ENCODE measurements at regions not wholly inside any gene's neighbourhood (a gene's known extent, or its start where the extent isn't known, plus 50 kb on each side); places are given as distances from the start of the nearest gene placed in this dataset.
"Not testable (repeated sequence)": the region's sequence is repeated elsewhere in the genome, so short reads cannot be mapped to it uniquely, and the experiment has no call there.

DNA sequence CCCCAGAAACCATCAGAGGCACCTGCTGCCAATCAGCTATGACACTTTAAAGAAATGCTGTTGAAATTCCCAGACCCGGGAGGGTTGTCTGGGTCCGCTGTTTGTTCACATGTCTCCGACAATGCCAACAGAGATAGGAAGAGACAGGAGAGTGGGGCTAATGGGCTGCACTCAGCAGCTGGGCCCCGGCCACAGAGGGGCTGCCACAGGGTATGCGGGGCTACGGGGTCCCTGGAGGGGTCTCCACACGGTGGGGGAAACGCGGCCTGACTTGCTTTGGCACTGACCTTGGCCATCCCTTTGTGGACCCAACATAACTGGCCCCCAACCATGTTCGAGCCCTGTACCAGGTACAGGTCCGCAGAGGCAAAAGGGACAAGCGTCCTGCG lies 121.0 kb upstream of the PPP1R26 start:
- no peak for DNase-seq (ENCODE audit: low read depth)

DNA sequence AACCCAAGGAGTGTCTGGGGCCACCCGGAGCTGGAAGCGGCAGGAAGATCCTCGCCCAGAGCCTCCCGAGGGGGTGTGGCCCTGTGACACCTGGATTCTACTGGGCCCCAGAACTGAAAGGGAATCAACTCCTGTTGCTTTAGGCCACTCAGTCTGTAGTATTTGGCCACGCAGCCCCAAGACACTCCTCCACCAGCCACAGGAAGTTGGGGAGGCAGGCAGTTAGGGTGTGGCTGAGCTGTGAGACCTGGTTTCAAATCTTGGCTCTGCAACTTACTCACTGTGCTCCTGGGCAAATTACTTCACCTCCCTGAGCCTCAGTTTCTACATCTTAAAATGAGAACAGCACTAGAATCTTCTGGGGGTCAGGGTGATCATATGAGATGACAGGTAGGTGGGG lies 119.8 kb upstream of the PPP1R26 start:
- DNase-seq (ENCODE audit: low read depth) = no peak

DNA sequence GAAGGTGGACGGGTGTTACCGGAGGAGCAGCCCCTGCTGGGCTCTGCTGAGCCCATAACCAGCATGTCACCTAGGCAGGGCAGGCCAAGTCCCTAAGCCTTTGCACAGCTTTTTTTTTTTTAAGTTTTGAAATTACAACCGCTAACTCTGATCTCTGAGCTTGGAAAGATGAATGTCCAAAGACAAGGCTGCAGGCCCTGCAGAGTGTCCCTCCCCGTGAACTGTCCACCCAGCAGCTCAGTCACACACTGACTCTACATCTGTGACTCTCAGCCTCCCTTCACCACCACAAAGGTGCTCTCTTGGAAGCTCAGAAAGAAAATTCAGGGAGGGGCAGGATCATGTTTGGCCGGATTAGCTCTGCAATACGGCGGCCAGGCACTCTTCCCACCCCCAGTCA lies 119.0 kb upstream of the PPP1R26 start:
- no peak for DNase-seq (ENCODE audit: low read depth)

DNA sequence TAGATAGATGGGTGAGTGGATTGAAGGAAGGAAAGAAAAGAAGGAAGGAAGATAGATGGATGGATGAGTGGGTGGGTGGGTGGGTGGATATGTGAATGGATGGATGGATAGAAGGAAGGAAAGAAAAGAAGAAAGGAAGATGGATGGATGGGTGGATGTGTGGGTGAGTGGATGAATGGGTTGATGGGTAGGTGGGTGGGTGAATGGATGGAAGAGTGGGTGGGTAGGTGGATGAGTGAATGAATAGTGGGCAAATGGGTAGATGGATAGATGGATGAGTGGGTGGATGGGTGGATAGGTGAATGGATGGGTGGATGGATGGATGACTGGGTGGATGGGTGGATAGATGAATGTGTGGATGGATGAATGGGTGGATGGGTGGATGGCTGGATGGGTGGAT lies 117.9 kb upstream of the PPP1R26 start:
- DNase-seq (ENCODE audit: low read depth) = not testable (repeated sequence)

DNA sequence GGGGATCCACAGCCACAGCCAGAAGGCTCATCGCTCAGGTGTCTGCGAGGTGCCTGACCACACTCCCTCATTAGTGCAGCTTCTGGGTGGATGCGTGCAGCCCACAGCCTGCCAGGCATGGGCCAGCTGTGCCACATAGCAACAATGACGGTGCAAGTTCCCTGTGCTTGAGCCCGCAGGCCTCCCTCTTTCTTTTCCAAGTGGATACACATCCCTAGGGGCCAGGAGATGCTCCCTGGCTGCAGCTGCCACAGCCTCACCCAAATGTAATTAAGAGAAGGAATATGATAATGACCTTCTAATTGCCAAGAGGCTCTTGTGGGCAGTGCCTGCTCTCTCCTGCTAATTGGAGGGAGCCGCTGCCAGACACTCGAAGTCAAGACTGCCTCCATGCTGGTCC lies 116.0 kb upstream of the PPP1R26 start:
- DNase-seq (ENCODE audit: low read depth) = no peak

DNA sequence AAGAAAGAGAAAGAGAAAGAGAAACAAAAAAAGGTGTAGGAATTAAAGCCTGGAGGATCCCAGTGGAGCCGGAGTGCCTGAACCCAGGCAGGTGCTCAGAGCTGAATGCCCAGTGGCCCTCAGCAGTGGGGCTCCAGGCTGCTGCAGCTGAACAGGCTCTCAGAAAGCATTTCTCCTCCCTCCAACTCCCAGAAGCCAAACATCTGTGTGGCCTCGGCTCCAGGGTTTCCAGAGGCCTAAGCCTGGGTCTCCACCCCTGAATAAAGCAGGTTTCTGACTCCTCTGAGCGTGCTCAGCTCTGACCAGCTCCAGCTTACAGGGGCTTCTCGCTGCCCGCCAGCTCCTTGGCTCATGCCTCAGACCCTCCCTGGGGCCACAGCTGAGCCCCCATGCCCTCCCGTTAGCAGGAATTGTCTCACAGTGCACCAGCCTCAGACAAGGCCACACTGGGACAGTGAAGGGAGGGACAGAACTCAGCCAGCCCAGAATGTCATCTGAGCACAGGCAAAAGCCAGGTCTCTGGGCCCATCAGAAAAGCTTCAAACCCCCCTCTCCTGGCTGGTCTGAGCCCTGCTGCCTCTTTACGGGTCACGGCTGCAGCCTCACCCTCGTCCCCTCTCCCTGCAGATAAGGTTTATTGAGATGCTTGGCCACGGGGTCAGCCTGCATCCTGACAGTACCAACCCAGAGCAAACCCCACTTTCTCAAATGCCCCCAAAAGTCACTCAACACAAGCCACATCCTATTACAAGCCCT lies 114.4 kb upstream of the PPP1R26 start:
- DNase-seq (ENCODE audit: low read depth) = no peak

DNA sequence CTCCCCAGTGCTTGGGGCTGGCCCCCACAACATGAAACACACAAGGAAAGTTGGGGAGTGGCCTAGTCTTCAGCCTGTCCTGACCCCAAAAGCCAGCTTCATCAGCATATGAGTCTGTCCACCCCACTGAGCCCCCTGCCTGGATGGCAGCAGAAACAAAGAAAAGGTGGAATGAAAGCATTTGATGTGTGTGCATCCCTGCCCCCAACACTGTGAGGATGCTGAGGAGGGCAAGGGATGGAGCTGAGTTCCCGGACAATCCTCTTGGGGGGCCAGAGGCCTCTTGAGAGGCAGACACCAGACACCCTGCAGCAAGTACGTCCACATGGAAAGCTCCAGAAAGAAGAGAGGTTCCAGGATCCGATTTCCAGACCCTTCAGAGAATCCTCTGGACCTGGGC lies 113.5 kb upstream of the PPP1R26 start:
- no peak for DNase-seq (ENCODE audit: low read depth)

DNA sequence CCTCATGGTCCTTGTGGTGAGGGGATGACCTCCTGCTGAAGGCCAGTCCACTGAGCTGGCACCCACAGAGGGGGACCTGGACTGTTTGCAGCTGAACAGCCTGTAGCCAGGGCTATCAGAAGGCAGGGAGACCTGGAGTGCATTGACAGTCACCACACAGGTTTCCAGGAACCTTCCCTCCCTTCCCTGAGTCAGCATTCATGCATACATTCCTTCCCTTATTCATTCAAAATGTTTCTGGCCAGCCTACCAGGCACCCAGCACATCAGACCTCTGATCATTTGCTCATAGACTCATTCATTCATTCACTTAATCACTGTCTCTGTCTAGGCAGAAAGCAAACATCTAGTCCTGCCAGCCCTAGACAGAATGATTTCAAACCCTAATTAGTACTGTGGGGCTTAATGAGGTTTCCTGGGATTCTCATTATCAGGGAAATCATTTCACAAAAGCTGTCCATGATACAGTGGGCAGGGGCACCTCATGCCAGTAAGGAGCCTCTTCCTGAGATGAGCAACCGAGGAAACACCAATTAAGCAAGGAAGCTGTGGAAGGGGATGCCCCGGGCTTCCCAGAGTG lies 110.1 kb upstream of the PPP1R26 start:
- no peak for DNase-seq (ENCODE audit: low read depth)

DNA sequence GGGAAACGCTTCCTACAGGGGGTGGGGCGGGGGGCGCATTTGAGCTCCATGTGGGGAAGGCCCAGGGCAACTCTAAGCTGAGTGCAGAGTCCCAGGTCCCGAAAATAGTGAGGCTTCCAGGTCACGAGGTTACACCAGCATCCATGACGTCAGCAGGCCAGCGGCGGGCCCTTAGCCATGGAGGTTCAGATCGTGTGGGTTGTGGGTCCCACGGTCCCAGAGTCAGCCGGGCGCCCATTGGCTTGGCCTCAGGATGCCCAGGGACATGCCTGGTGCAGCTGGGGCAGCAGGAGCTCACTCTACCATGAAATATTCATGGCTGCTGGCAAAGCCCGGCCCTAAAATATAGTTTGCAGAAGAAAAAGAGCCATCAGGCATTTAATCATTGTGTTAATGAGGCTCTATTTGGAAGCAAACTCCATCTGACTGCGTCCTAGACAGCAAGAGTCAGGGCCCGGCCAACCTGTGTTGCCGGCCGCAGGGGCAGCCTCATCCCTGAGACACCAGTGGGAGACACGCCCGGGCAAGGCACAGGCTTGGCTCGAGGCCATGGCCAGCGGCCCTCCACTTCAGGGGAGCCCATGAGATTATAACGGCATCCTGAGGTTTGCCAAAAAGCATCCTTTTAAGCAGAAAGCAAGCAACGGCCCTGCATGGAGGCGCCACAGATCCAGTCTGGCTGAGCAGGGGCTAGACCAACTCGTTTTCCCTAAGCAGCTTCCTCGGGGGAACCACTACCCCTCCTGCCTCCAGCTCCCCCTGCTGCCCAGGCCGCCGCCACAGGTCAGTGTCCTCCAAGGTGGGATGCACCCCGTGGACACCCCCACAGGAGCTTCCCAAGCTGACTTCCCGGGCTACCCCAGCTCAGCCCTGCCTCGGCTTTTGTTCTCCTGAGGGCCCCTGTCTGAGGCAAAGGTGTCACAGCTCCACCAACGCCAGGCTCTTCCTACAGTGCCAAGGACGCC lies 108.9 kb upstream of the PPP1R26 start:
- DNase-seq (ENCODE audit: low read depth) = no peak

DNA sequence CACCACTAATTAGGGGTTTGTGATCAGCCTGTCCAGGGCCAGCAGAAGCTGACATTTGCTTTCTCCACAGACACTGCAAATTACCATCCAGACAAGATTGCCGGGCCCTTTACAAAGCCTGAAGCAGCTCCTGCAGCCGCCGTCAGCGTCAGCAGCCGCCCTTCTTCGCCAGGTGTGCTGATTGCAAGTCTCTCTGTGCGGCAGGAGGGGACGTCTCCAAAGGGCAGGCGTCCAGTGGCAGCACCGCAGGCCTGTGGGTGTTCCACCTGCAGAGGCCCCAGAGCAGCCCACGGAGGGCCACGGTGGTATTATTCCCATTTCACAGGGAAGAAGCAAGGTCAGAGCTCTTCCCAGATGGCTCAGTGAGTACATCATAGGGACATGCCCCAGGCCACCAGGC lies 108.0 kb upstream of the PPP1R26 start:
- no peak for DNase-seq (ENCODE audit: low read depth)

DNA sequence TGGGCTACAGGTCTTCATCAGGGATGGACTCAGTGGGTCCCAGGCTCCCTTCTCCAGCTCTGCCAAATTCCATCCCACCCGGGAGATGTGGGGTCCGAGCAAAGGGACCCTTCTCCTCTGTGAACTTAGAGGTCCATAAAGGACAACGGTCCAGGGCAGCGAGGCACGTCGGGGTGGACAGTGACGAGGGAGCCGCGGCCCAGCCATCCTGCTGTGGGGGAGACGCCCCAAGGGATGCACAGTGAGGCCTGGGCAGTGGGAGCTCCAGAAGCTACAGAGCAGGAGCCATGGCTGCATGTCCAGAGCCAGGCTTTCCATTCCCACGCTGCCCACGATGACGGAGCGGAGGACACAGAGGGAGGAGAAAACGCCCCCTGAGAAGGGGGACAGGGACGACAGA lies 107.5 kb upstream of the PPP1R26 start:
- DNase-seq (ENCODE audit: low read depth) = no peak

DNA sequence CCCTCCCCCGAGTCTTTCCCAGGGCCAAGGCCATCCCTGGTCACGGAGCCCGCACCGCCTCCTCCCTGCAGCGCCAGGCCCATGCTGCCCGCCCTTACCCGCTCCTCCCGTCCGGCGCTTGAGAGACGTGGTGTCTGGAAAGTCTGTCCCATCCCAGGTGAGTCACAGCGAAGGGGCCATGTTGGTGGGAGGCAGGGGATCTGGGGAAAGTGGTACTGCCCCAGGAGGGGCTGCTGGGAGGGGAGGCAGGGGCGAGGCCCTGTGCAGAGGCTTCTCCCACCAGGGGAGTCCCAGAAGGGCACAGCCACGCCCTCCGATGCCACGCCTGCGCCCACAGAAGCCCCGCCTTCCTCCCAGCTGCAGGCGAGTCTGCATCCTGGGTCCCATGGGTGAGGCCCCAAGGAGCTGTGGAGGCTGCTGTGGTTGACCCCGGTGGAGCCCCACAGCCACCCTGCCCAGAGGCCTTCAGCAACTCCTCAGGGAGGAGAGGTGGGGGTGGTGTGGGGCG lies 107.0 kb upstream of the PPP1R26 start:
- no peak for DNase-seq (ENCODE audit: low read depth)

DNA sequence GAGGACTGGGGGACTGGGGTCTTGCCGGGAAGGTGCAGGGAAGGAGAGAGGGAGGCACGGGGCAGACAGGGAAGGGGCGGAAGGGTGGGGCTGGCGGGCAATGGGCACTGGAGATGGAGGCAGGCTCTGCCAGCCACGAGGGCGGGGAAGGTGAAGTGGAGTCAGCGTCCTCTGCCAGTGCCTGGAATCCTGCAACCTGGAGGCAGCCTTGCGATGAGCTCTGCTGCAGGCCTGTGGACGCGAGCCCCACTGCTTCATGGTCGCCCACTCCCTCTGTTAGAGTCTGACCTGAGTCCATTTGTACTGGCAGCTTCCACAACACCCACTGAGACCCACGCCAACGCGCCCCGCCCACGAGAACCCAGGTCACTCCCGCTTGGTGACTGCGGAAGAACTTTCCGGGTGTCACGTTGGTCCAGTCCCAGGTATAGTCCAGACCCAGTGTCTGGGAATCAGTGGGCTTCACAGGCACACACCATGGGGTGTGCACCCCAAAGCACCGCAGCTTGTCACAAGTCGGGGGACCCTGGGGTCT lies 106.4 kb upstream of the PPP1R26 start:
- DNase-seq (ENCODE audit: low read depth) = no peak

DNA sequence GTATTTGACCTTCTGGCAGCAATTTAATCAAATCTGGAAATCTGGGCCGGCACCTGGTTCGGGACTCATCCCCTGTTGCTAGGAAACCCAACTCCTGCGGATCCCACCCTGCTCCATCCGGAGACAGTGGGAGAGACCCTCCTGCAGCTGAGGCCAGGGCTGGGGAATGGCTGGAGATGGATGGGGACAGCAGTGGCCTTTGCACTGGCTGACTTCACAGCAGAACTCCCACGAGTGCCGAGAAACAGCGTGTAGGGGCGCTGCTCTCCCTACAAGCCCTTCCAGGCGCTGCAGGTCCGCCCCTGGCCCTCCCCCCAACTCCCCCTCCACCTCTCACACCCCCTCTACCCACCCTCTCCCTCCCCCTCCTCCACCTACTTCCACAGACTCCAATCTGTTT lies 105.8 kb upstream of the PPP1R26 start:
- DNase-seq (ENCODE audit: low read depth) = no peak

DNA sequence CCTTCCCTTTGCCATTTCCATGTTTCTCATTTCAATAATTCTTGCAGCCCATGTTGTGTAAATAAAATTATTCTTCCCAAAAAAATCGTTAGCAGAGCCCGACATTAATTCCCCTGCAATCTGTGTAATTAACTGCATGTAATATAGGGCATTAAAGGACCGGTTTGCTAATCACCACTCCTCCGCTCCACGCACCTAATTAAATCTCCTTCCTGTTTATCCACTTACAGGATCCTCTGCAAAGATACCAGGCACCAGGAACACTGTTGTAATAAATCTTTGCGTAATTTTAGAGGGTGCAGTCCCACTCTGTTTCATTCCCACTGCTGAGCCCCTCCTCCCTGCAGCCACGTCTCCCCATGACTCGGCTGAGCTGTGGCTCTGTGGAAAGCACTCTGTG lies 105.0 kb upstream of the PPP1R26 start:
- DNase-seq (ENCODE audit: low read depth) = no peak

DNA sequence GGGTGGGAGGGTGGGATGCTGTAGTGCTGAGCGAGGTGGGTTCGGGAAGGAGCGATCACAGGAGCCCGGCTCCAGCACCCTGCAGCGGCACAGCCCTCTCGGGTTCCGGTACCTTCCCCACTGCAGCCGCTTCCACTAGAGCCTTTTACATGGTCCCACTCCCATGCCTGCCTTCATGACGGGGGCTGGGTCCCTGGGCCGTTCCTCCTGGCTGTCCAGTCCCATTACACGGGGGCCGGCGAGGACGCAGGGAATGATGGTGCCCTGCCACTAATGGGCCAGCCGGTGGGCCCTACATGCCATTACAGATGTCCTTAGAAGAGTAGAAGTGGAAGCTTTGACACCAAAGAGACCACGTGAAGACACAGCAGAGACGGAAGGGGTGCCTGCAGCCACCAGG lies 104.6 kb upstream of the PPP1R26 start:
- no peak for DNase-seq (ENCODE audit: low read depth)

DNA sequence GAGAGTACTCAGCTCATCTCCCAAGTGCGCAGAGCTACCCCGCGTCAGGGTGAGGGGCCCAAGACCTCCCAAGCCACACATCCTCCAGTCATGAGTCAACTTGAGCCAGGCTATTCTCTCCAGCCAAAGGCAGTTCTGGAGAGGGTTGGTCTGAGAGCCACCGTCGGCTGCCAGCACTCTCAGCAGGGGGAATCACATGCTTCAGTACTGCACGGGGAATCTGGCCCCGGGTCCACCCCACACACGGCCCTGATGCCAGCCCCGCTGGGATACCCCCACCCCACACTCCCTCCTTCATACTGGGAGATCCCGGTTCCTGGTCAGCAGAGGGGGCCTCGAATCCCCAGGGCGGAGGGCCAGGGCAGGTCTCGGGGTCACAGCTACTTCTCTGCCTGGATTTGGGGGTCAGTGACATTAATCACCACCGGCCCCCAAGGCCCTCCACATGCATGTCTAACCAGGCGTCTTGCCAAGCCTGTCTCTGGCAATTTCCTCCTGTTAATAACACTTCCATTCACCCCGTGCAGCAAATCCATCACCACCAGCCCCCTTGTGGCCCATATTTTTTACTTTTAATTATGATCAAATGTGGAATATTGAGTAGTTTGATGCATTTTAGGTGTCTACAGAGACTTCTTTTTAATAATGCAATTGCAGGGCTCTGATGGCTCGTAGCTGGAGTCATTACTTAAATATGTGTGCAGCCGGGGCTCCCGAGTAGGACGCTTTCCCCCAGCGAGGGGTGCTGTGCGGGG lies 102.9 kb upstream of the PPP1R26 start:
- DNase-seq (ENCODE audit: low read depth) = no peak

DNA sequence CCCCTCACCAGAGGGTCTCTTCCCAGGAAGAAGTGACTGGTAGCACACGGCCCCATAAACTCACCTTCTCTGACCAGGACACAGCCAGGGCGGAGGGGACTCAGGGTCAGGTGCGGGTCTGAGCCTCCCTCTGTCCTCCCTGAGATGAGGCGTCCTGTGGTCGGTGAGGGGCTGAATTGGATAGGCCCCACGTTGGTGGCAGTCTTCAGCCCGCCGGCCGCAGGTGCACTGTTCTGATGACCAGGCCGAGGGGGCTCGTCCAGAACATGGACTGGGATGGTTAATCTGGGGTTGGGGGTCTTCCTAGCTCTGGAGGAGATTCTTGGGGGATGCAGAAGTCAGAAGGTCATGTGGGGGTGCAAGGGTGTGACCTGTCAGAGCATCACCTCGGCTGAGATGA lies 102.2 kb upstream of the PPP1R26 start:
- DNase-seq (ENCODE audit: low read depth) = no peak

DNA sequence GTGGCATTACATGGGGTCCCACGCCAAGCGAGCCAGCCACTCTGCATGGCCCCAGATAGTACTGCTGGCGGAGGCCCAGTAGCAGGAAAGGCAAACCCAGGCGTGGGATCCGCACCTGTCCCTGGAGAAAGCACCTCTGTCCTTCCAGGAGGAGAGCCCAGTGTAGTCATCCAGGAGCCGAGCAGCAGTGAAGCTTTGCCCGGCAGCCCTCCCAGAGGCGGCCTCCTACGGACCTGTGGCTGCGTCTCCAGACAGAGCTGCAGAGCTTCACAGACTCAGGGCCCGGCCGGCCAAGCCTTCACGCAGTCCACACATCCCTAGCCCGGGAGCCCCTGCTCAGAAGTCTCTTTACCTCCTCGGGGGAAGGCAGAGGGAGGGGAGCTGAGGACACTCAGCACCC lies 100.8 kb upstream of the PPP1R26 start:
- DNase-seq (ENCODE audit: low read depth) = no peak

DNA sequence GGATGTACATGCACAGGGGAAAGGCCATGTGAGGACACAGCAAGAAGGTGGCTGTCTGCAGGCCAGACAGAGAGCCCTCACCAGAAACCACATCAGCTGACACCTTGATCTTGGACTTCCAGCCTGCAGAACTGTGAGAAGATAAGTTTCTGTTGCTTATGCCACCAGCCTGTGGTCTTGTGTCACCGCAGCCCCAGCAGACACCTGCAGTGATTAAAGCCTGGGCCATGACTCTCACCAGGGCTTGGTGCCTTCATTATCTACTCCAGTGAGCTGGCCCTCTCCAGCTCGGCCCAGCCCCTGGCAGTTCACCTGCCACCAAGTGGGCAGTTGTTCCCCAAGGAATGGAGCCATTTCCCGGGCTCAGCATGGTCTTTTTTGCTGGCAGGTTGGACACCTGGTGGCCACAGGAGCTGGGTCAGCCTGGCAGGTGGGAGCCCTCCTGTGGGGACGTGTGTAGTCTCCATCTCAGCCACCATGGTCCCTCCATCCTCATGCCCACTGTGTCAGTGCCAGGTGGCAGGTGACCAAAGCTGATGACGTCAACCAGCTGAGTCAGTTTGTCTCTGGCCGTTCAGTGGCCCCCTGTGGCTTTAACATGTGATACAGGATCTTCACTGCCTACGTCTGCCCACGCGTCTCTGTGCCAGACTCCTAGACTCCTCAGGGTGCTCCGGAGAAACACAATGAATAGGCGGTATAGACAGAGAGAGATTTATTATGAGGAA lies 99.9 kb upstream of the PPP1R26 start:
- no peak for DNase-seq (ENCODE audit: low read depth)

DNA sequence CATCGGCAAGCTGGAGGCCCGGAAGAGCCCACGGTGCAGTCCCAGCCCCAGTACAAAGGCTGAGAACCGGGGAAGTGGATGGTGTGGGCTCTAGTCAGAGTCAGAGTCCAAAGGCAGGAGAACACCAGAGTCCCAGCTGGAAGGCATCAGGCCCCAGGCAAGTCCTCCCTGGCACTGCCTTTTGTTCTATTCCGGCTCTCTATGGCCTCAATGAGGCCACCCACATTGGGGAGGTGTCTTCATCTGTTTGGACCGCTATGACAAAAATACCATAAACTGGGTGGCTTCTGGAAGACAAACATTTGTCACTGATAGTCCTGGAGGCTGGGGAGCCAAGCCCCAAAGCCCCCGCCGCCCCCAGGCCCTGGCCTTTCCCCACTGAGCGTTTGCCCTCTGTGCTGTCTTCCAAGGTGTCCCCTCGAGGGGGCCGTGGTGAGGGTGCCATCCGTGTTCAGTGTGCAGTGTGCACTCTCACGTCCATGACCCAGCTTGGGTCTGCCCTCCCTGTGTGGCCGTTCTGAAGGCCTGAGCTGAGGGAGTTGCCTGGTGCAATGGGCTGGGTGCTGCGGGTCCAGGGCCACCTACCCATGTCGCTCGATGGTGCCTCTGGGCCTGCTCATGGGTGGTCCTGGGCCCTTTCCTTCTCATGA lies 99.1 kb upstream of the PPP1R26 start:
- DNase-seq (ENCODE audit: low read depth) = no peak
